GM18867 (cell line): ENCODE measurements at regions not wholly inside any gene's neighbourhood (a gene's known extent, or its start where the extent isn't known, plus 50 kb on each side); places are given as distances from the start of the nearest gene placed in this dataset.
"Not testable (repeated sequence)": the region's sequence is repeated elsewhere in the genome, so short reads cannot be mapped to it uniquely, and the experiment has no call there.

ENCODE experiments used
- ATAC-seq: cut with Tn5 transposase; IDR thresholded peaks from one replicate; pipeline ENCODE4 v1.9.1; 2021; ENCODE audit warnings: mild to moderate bottlenecking, moderate library complexity; ENCODE audit not compliant: unreplicated experiment

DNA sequence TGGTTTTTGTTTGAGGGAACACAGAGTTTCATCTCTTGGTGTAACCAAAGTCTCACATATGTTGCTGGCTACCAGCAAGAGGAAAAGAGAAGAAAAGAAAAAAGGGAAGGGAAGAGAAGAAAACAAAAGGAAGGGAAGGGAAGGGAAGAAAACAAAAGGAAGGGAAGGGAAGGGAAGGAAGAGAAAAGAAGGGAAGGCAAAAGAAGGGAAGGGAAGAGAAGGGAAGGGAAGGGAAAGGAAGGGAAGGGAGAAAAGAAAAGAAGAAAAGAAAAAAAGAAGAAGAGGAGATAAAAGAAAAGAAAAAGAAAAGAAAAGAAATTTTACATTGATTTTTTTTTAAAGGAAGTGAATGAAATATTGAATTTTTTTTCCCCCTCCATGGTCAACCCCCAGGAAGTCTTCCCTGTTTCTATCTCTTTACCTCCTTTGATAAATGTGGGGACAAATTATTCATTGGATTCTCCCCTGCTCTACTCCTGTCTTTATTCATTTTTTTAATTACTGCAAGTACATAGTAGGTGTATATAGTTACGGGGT is 228.0 kb downstream of the SHOX start:
- ATAC-seq: no peak

DNA sequence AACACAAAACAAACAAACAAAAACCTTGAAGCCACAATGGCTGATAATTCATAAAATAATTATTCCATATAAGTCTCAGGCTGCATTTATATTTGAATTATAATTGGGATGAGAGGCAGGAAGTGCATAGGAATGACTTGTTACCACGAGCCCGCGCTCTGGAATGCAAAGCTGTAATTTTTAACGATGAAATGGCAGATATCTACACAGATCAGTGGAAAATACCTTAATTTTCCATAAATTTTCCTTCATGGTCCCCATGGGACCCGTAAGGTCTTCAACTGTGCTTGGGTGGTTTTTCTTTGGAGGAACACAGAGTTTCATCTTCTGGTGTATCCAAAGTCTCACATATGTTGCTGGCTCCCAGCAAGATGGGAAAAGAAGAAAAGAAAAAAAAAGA is 226.8 kb downstream of the SHOX start:
- no peak for ATAC-seq

DNA sequence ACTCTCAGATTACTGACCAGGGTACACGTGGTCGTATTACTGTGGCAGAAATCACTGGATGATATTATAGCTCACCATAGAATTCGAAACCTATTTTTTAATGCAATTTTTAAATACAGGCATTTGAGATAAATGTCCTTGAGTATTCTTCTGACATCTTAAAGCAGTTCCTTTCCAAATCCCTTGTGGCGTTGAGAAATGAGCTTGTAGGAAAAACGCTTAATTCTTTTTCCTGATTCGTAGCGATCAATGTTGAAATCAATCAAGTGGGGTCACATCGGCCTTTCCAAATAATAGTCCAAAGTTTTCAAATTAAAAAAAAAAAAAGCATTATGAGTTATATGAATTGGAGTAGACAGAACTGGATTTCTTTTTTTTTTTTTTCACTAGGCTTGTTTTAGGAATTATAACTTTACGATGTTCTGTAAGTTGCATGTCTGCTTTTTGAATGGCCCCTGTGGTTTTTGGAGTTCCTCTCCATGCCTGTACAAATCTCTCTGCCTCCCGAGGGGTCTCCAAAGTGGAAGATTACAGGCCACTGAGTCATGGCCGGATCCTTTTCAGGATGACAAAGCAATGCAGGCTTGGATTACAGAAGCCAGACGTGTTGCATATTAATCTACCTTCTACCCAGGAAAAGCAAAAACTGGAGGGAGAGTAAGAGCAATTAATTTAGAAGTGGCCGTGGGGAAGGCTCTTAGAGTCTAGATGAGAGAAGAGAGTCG is 226.1 kb downstream of the SHOX start:
- ATAC-seq: no peak

- ATAC-seq: no peak
Observed at GRCh38 chrX:853304-853703, 222.7 kb downstream of the SHOX start.

GRCh38 chrX:850471-850916 is 219.9 kb downstream of the SHOX start:
- no peak for ATAC-seq

- no peak for ATAC-seq
Observed at GRCh38 chrX:848386-848785, 217.8 kb downstream of the SHOX start.

DNA sequence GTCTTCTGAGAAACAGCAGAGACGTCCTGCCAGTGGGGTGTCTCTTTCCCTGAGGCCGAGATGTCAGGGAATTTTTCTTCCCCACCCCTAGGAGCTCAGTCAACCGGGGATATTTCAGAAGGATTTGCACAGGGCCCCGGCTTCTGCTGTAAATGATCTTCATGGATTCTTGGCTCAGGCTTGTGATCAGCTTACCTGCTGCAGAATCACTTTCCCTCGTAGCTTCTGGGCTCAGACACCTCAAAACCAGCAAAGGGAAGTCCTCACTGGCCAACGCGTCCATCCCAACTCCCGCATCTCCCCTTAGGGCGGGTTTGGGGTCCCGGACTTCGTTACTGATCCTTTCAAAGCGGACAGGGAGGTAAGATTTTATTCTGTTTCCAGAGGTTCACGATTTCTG is 212.7 kb downstream of the SHOX start:
- no peak for ATAC-seq

- ATAC-seq: no peak
Observed at GRCh38 chrX:840556-840955, 210.0 kb downstream of the SHOX start.

DNA sequence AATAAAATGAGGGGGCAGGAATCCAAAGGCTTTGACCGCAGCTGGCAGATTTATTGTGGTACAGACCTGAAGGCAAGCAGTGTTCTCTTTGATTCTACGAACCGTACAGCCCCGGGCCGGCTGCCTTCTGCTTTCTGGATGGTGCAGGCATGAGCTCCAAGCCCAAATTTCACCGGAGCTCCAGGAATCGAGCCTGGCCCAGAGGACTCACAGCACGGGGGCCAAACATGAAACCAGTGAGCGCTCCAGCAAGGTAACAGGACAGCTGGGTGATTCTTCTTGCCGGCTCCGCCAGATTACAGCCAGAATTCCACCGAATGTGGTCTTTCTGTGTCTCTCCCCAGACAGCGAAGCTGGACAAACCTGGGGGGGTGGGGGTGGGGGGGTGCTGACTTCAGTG is 208.1 kb downstream of the SHOX start:
- not testable (repeated sequence) for ATAC-seq

GRCh38 chrX:835857-836256 is 205.3 kb downstream of the SHOX start:
- ATAC-seq: not testable (repeated sequence)

GRCh38 chrX:830532-830931 is 199.9 kb downstream of the SHOX start:
- ATAC-seq: no peak

DNA sequence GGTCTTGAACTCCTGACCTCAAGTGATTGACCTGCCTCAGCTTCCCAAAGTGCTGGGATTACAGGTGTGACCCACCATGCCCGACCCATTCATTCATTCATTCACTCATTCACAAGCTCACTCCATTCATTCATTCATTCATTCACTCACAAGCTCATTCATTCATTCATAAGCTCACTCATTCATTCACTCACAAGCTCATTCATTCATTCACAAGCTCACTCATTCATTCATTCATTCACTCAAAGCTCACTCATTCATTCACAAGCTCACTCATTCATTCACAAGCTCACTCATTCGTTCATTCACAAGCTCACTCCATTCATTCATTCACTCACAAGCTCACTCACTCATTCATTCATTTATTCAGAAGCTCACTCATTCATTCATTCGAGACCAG is 198.6 kb downstream of the SHOX start:
- no peak for ATAC-seq

DNA sequence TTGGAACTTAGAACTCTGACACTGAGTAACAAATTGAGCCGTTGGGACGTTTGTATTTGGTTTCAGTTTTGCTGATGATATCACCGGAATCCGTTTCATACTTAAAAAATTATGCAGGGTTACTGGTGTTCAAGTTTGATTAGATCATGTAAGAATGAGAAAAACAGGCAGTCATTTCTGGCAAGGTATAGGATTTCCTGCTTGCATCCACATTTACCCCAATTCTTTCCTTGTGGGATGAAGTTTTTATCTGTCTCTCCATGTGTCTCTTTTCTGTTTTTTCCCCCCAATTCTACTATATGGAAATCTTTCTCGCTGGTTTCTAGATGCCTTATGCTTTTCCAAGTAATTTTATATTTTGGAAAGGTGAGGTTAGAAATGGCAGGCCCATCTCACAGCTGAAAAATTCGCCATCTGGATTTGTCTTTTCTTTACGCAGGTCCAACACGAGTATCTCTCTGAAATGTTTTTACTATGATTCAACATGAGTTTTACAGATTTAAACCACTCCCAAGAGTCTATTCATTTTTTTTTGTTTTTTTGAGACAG is 197.9 kb downstream of the SHOX start:
- ATAC-seq: no peak

- no peak for ATAC-seq
Observed at GRCh38 chrX:826448-826847, 195.9 kb downstream of the SHOX start.

- no peak for ATAC-seq
Observed at GRCh38 chrX:825991-826390, 195.4 kb downstream of the SHOX start.

- not testable (repeated sequence) for ATAC-seq
Observed at GRCh38 chrX:823073-823472, 192.5 kb downstream of the SHOX start.

DNA sequence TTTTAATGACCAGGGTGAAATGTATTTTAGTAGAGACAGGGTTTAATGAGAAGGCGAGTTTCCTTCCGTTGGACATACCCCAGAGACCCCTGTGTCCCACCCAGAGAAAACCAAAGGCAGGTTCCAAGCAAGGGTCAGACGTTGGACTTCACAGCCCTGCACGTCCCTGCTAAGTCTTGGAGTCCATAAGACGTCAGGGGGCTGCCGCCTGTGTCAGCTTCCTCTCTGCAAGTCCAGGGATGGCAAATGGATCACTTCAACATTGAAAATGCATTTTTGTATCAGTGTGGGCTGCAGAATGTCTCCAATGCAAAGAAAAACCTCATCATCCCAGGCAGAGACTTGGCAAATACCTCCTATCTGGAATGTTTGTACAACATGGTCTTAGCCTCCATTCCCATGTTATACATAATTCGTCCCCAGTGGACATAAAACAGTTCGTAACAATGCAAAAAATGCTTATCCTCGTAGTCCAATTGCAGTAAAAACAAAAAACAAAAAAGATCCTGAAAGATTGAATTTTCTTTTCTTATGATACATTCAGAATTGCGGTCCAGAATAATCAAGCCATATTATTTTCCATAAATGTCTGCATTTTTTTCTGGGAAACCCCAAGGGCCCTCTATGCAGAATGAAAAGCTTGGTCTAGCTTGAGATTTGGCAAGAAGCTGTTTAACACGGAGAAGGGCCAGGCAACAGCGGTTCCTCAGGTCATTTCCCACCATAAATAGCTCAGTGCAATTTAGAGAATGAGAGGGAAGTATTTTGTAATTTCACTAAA is 190.9 kb downstream of the SHOX start:
- ATAC-seq: no peak

- no peak for ATAC-seq
Observed at GRCh38 chrX:819684-820083, 189.1 kb downstream of the SHOX start.

- ATAC-seq: no peak
Observed at GRCh38 chrX:817759-818300, 187.2 kb downstream of the SHOX start.

- not testable (repeated sequence) for ATAC-seq
Observed at GRCh38 chrX:817147-817546, 186.6 kb downstream of the SHOX start.

- ATAC-seq: no peak
Observed at GRCh38 chrX:816411-816810, 185.8 kb downstream of the SHOX start.

DNA sequence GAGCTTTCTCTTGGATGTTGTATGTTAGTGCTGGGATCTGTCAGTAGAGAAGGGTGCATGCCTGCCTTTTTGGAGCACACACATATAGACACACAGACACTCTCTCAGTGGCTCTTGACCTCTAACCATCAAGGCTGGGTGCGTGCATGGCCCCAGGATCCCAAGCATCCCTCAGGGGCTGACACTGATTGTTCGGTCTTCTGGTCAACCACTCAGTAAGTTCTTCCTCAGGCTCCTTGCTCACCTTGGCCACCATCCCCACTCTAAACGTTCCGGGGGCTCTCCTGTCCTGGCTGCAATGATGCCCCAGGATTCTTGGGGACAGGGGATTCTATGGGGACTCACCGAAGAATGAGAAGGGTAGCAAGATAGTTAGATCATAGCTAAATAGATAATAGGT is 179.6 kb downstream of the SHOX start:
- no peak for ATAC-seq
